HEK293T (cell line): ENCODE measurements at regions not wholly inside any gene's neighbourhood (a gene's known extent, or its start where the extent isn't known, plus 50 kb on each side); places are given as distances from the start of the nearest gene placed in this dataset.

ENCODE experiments used
- ARNT ChIP-seq: fragments of 450-650 bp; IDR thresholded peaks from 2 replicates; pipeline ENCODE4 v1.6.1; 2017; ENCODE audit warnings: mild to moderate bottlenecking
- BHLHE40 ChIP-seq: fragments of 450-650 bp; IDR thresholded peaks from 2 replicates; pipeline ENCODE4 v1.6.1; 2016; ENCODE audit warnings: mild to moderate bottlenecking, moderate library complexity, borderline replicate concordance
- ELF4 ChIP-seq: fragments of 450-650 bp; IDR thresholded peaks from 2 replicates; pipeline ENCODE4 v1.6.1; 2017; ENCODE audit warnings: antibody characterized with exemption
- FOXA1 ChIP-seq: fragments of 450-650 bp; IDR thresholded peaks from 2 replicates; pipeline ENCODE4 v1.6.1; 2016; ENCODE audit warnings: mild to moderate bottlenecking
- FOXM1 ChIP-seq: fragments of 450-650 bp; IDR thresholded peaks from 2 replicates; pipeline ENCODE4 v1.6.1; 2017; ENCODE audit warnings: mild to moderate bottlenecking, borderline replicate concordance
- SP1 ChIP-seq: fragments of 450-650 bp; IDR thresholded peaks from 2 replicates; pipeline ENCODE4 v1.6.1; 2017
- SUZ12 ChIP-seq: fragments of 450-650 bp; IDR thresholded peaks from 2 replicates; pipeline ENCODE4 v1.6.1; 2016; ENCODE audit warnings: mild to moderate bottlenecking

DNA sequence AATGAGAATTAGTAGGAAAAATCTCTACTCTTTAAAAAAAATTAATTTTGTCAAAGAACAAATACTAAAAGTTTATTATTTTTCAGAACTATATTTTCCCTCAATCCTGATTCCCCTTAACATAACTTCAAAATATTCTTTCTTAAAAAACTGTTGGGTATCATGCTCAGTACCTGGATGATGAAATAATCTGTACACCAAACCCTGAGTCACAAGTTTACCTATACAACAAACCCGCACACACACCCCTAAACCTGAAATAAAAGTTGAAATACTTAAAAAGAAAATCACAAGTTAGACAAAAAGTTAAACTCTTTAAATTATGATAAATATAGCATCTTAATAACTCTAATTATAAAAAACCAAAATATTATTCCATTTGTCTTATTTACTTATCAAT lies 812.3 kb downstream of the MAT2B start:
- TF ChIP-seq SP1 (no peak), ELF4 (no peak), SUZ12 (no peak), FOXA1 (no peak), ARNT (no peak), BHLHE40 (no peak), FOXM1 (no peak)
